HEK293 (cell line): ENCODE measurements at regions not wholly inside any gene's neighbourhood (a gene's known extent, or its start where the extent isn't known, plus 50 kb on each side); places are given as distances from the start of the nearest gene placed in this dataset.

ENCODE experiments used
- CTCF ChIA-PET: fragments of 350-600 bp; formaldehyde crosslinking; extraction: SDS; loops from one replicate; lab custom pipeline; 2021; ENCODE audit warnings: antibody characterized with exemption; lab: Yijun Ruan, JAX
- POLR2A ChIA-PET: fragments of 300-600 bp; formaldehyde crosslinking; extraction: SDS; loops from one replicate; lab custom pipeline; 2020; ENCODE audit warnings: antibody characterized with exemption, inconsistent platforms; lab: Yijun Ruan, JAX
- H3K27ac ChIP-seq: fragments of 200-500 bp; sonication (Bioruptor generic); 2 replicates; pipeline ENCODE4 v1.5.1; 2014; ENCODE audit warnings: low read depth, low read length, control low read depth, inconsistent platforms; ENCODE audit errors: extremely low read depth
- H3K36me3 ChIP-seq, 2 experiments: fragments of 200-500 bp in 1 of 2; sonication (Bioruptor generic) in 1 of 2; 1 replicate in 1 of 2; 2 replicates in 1 of 2; pipeline ENCODE4 v1.5.1; 2014 to 2017; ENCODE audit warnings: inconsistent platforms in 2 of 2, low read length in 2 of 2; ENCODE audit not compliant: control insufficient read depth in 2 of 2, insufficient read depth in 1 of 2
- H3K4me1 ChIP-seq: fragments of 200-500 bp; sonication (Bioruptor generic); 2 replicates; pipeline ENCODE4 v1.5.1; 2014; ENCODE audit warnings: mild to moderate bottlenecking, low read length, inconsistent platforms; ENCODE audit not compliant: control insufficient read depth, insufficient read depth
- H3K4me3 ChIP-seq: 2 replicates; pipeline ENCODE4 v1.5.1; 2011; ENCODE audit warnings: low read depth, mild to moderate bottlenecking, control low read depth, low read length, moderate library complexity
- H3K9me3 ChIP-seq: fragments of 200-500 bp; sonication (Bioruptor generic); 2 replicates; pipeline ENCODE4 v1.5.1; 2014; ENCODE audit warnings: low read depth, low read length, inconsistent platforms; ENCODE audit not compliant: control insufficient read depth, insufficient read depth
- MZF1 ChIP-seq: fragments of 450-650 bp; formaldehyde crosslinking; IDR thresholded peaks from 2 replicates; pipeline ENCODE4 v1.5.1; 2017; ENCODE audit warnings: missing biosample characterization, missing genetic modification characterization, borderline replicate concordance
- SCRT1 ChIP-seq: fragments of 450-650 bp; formaldehyde crosslinking; IDR thresholded peaks from 2 replicates; pipeline ENCODE4 v1.5.1; 2016; ENCODE audit warnings: missing biosample characterization, missing genetic modification characterization, borderline replicate concordance
- TRIM28 ChIP-seq: IDR thresholded peaks from 2 replicates; pipeline ENCODE4 v1.6.1; 2011; ENCODE audit warnings: low read length, control low read depth, borderline replicate concordance
- ZFHX2 ChIP-seq: fragments of 450-650 bp; formaldehyde crosslinking; conservative IDR thresholded peaks from 2 replicates; pipeline ENCODE4 v1.5.1; 2016; ENCODE audit warnings: missing biosample characterization, missing genetic modification characterization
- ZNF114 ChIP-seq: fragments of 450-650 bp; formaldehyde crosslinking; IDR thresholded peaks from 2 replicates; pipeline ENCODE4 v1.5.0; 2017; ENCODE audit warnings: missing biosample characterization, missing genetic modification characterization
- ZNF266 ChIP-seq: fragments of 450-650 bp; formaldehyde crosslinking; IDR thresholded peaks from 2 replicates; pipeline ENCODE4 v1.5.1; 2016; ENCODE audit warnings: missing biosample characterization, missing genetic modification characterization, low read depth
- ZNF48 ChIP-seq: fragments of 450-650 bp; formaldehyde crosslinking; IDR thresholded peaks from 2 replicates; pipeline ENCODE4 v1.5.1; 2016; ENCODE audit warnings: missing biosample characterization, missing genetic modification characterization
- ZNF514 ChIP-seq: fragments of 450-650 bp; formaldehyde crosslinking; IDR thresholded peaks from 2 replicates; pipeline ENCODE4 v1.5.1; 2016; ENCODE audit warnings: missing biosample characterization, missing genetic modification characterization
- ZNF521 ChIP-seq: fragments of 450-650 bp; formaldehyde crosslinking; IDR thresholded peaks from 2 replicates; pipeline ENCODE4 v1.5.1; 2017; ENCODE audit warnings: missing biosample characterization, mild to moderate bottlenecking, missing genetic modification characterization
- ZNF548 ChIP-seq: fragments of 450-650 bp; formaldehyde crosslinking; IDR thresholded peaks from 2 replicates; pipeline ENCODE4 v1.5.1; 2016; ENCODE audit warnings: missing biosample characterization, missing genetic modification characterization
- ZNF561 ChIP-seq: fragments of 450-650 bp; IDR thresholded peaks from 2 replicates; pipeline ENCODE4 v1.5.1; 2018; ENCODE audit warnings: missing biosample characterization, missing genetic modification characterization, borderline replicate concordance
- ZNF585B ChIP-seq: fragments of 450-650 bp; formaldehyde crosslinking; IDR thresholded peaks from 2 replicates; pipeline ENCODE4 v1.5.1; 2016; ENCODE audit warnings: missing biosample characterization, missing genetic modification characterization
- ZNF785 ChIP-seq: fragments of 450-650 bp; formaldehyde crosslinking; IDR thresholded peaks from 2 replicates; pipeline ENCODE4 v1.5.1; 2016; ENCODE audit warnings: missing biosample characterization, missing genetic modification characterization
- ZSCAN16 ChIP-seq: fragments of 450-650 bp; formaldehyde crosslinking; IDR thresholded peaks from 2 replicates; pipeline ENCODE4 v1.5.1; 2016; ENCODE audit warnings: missing biosample characterization, missing genetic modification characterization
- TF ChIP-seq, protein P1 (sequence below): fragments of 450-650 bp; formaldehyde crosslinking; IDR thresholded peaks from 2 replicates; pipeline ENCODE4 v1.5.1; 2016; ENCODE audit warnings: missing biosample characterization, missing genetic modification characterization
- TF ChIP-seq, protein P2 (sequence below): fragments of 450-650 bp; formaldehyde crosslinking; IDR thresholded peaks from 2 replicates; pipeline ENCODE4 v1.5.1; 2016; ENCODE audit warnings: missing biosample characterization, missing genetic modification characterization, low read depth
- TF ChIP-seq, protein P3 (sequence below): fragments of 450-650 bp; formaldehyde crosslinking; IDR thresholded peaks from 2 replicates; pipeline ENCODE4 v1.5.1; 2016; ENCODE audit warnings: missing biosample characterization, missing genetic modification characterization

DNA sequence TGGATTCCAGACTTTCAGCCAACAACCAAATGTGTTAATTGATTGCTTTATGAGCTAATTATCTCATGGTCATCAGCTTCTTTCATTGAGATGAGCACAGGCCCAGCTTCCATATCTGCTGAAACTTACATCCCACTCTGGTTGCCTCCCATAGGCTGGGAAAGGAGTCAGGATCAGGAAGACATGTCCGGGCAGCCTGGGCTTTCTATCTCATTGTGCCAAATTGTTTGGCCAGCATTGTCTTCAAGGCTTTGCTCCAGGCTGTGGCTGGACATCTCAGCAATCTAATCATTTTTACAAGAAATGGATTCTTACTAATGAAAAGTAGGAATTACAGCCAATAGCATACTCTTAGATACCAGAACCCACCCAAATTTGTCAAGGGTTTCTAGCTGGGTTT, 295.2 kb downstream of the CXCL12 start:
- H3K4me3 ChIP-seq, result no peak overlapping the region
- H3K27ac ChIP-seq, result no peak overlapping the region
- H3K9me3 ChIP-seq, result no peaks in the 10 kb centered on the region
- no peak for TF ChIP-seq ZNF514
- no peak for TF ChIP-seq ZNF561 (tag by site-specific recombination)
- no peaks in the 10 kb centered on the region for H3K36me3 ChIP-seq
- POLR2A ChIA-PET, result no interaction called here
- no peaks in the 10 kb centered on the region for H3K4me1 ChIP-seq
- CTCF ChIA-PET, result interaction anchor here (0.6 to 0.8 kb wide), 3 partner anchors 9 to 37 kb away, joined by 3 to 4 read pairs (median 3); no protein-coding TSS in a partner anchor

DNA sequence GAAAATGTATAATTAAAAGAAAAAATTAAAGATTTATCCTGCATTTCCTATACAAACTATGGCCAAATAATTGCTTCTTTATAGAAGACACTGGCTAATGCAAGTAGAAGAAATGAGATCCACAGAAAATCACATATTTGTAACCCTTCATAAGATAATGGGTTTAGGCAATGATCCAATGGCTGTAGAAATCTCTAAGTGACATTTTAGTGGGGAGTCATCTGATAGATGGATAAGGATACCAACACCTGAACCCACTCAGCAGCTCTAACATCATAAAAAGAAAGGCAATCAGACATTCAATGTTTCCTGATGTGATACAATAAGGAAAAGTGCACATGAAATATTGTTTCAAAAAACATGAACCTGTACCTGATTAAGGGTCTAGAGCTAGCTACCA, 297.5 kb downstream of the CXCL12 start:
- H3K36me3 ChIP-seq, result no peaks in the 10 kb centered on the region
- ChIA-PET CTCF (no interaction called here), POLR2A (no interaction called here)
- H3K4me1 ChIP-seq, result no peaks in the 10 kb centered on the region
- H3K4me3 ChIP-seq, result no peak overlapping the region
- no peak overlapping the region for H3K27ac ChIP-seq
- no peaks in the 10 kb centered on the region for H3K9me3 ChIP-seq
- TF ChIP-seq ZSCAN16 (tag by site-specific recombination), result no peak
- TF ChIP-seq, protein P1, sequence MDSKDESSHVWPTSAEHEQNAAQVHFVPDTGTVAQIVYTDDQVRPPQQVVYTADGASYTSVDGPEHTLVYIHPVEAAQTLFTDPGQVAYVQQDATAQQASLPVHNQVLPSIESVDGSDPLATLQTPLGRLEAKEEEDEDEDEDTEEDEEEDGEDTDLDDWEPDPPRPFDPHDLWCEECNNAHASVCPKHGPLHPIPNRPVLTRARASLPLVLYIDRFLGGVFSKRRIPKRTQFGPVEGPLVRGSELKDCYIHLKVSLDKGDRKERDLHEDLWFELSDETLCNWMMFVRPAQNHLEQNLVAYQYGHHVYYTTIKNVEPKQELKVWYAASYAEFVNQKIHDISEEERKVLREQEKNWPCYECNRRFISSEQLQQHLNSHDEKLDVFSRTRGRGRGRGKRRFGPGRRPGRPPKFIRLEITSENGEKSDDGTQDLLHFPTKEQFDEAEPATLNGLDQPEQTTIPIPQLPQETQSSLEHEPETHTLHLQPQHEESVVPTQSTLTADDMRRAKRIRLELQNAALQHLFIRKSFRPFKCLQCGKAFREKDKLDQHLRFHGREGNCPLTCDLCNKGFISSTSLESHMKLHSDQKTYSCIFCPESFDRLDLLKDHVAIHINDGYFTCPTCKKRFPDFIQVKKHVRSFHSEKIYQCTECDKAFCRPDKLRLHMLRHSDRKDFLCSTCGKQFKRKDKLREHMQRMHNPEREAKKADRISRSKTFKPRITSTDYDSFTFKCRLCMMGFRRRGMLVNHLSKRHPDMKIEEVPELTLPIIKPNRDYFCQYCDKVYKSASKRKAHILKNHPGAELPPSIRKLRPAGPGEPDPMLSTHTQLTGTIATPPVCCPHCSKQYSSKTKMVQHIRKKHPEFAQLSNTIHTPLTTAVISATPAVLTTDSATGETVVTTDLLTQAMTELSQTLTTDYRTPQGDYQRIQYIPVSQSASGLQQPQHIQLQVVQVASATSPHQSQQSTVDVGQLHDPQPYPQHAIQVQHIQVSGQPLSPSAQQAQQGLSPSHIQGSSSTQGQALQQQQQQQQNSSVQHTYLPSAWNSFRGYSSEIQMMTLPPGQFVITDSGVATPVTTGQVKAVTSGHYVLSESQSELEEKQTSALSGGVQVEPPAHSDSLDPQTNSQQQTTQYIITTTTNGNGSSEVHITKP (tag by site-specific recombination), result no peak

DNA sequence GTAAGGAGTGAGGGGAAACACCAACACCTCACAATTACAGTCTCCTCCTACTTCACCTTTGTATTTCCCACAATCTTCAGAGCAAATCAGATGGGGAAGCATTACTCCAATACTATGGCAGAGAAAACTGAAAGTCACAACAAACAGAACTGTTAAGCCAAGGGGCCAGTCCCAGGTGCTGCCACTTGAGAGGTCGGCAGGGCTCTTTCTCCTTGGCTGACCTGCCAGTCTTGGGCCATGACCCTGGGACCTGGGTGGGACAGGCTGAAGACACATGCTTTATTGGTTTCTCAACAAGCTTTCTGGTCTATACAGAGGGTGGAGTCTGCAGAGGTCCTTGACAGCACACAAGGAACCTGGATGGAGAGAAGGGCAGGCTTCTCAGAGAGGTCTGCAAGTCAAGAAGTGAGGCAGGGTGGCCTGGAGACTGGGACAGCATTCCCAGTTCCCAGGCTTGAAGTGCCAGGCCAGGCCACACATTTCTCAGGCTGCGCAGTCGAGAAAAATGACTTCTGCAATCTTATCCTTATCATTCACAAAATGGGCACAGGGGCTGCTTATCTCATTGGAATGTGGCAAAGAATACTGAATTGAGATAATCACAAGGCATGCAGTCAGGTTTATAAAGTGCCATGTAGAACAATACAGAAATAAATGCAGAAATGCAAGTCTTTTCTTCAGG, 301.0 kb downstream of the CXCL12 start:
- Histone ChIP-seq H3K4me1 (no peaks in the 10 kb centered on the region), H3K4me3 (no peak overlapping the region), H3K36me3 (no peaks in the 10 kb centered on the region), H3K9me3 (no peaks in the 10 kb centered on the region), H3K27ac (no peak overlapping the region)
- CTCF ChIA-PET, result interaction anchor here (0.6 kb wide), 1 partner anchor 141 kb away, joined by 3 read pairs; no protein-coding TSS in a partner anchor
- POLR2A ChIA-PET, result no interaction called here
- no peak for TF ChIP-seq ZFHX2 (tag by site-specific recombination)
- TF ChIP-seq ZNF48 (tag by site-specific recombination), result no peak
- TF ChIP-seq ZNF521, result no peak
- TF ChIP-seq ZNF114 (tag by site-specific recombination), result no peak

DNA sequence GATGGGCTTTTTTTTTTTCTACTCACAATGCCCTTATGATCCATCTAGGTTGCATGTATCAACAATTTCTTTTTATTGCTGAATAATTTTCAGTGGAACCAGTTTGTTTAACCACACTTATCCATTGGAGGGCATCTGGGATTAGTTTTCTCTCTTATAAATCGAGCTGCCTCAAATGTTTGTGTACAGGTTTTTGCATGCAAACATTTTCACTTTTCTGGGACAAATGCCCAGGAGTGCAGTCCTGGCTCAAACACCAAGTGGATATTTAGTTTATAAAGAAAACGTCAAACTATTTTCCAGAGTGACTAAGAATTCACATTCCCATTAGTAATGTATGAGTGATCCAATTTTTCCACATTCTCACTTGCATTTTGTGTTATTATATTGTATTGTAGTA, 313.4 kb downstream of the CXCL12 start:
- no peak overlapping the region for H3K27ac ChIP-seq
- no peaks in the 10 kb centered on the region for H3K9me3 ChIP-seq
- POLR2A ChIA-PET, result no interaction called here
- CTCF ChIA-PET, result no interaction called here
- H3K4me3 ChIP-seq, result no peak overlapping the region
- no peaks in the 10 kb centered on the region for H3K4me1 ChIP-seq
- no peaks in the 10 kb centered on the region for H3K36me3 ChIP-seq
- TF ChIP-seq, protein P2, sequence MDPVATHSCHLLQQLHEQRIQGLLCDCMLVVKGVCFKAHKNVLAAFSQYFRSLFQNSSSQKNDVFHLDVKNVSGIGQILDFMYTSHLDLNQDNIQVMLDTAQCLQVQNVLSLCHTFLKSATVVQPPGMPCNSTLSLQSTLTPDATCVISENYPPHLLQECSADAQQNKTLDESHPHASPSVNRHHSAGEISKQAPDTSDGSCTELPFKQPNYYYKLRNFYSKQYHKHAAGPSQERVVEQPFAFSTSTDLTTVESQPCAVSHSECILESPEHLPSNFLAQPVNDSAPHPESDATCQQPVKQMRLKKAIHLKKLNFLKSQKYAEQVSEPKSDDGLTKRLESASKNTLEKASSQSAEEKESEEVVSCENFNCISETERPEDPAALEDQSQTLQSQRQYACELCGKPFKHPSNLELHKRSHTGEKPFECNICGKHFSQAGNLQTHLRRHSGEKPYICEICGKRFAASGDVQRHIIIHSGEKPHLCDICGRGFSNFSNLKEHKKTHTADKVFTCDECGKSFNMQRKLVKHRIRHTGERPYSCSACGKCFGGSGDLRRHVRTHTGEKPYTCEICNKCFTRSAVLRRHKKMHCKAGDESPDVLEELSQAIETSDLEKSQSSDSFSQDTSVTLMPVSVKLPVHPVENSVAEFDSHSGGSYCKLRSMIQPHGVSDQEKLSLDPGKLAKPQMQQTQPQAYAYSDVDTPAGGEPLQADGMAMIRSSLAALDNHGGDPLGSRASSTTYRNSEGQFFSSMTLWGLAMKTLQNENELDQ (tag by site-specific recombination), result no peak
- TF ChIP-seq ZNF266 (tag by site-specific recombination), result no peak
- no peak for TF ChIP-seq TRIM28
- TF ChIP-seq, protein P3, sequence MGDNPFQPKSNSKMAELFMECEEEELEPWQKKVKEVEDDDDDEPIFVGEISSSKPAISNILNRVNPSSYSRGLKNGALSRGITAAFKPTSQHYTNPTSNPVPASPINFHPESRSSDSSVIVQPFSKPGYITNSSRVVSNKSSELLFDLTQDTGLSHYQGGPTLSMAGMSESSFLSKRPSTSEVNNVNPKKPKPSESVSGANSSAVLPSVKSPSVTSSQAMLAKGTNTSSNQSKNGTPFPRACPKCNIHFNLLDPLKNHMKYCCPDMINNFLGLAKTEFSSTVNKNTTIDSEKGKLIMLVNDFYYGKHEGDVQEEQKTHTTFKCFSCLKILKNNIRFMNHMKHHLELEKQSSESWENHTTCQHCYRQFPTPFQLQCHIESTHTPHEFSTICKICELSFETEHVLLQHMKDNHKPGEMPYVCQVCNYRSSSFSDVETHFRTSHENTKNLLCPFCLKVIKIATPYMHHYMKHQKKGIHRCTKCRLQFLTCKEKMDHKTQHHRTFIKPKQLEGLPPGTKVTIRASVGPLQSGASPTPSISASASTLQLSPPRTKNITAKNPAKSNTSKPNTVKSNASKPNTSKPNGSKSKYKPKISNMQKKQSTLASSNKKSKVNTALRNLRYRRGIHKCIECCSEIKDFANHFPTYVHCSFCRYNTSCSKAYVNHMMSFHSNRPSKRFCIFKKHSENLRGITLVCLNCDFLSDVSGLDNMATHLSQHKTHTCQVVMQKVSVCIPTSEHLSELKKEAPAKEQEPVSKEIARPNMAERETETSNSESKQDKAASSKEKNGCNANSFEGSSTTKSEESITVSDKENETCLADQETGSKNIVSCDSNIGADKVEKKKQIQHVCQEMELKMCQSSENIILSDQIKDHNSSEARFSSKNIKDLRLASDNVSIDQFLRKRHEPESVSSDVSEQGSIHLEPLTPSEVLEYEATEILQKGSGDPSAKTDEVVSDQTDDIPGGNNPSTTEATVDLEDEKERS (tag by site-specific recombination), result no peak
- no peak for TF ChIP-seq ZNF785 (tag by site-specific recombination)
- TF ChIP-seq SCRT1 (tag by site-specific recombination), result no peak
- TF ChIP-seq ZNF585B (tag by site-specific recombination), result no peak
- TF ChIP-seq ZNF548, result no peak
- no peak for TF ChIP-seq MZF1 (tag by site-specific recombination)
